B cell (primary cell): ENCODE measurements at regions not wholly inside any gene's neighbourhood (a gene's known extent, or its start where the extent isn't known, plus 50 kb on each side); places are given as distances from the start of the nearest gene placed in this dataset.

Source experiments
- EZH2 ChIP-seq: IDR thresholded peaks from 2 replicates; pipeline ENCODE4 v1.6.1; 2012; ENCODE audit warnings: borderline replicate concordance, low read depth, mild to moderate bottlenecking, moderate library complexity, low read length; ENCODE audit not compliant: insufficient read depth, poor library complexity, severe bottlenecking
- TF ChIP-seq, protein P1 (sequence below): fragments of 200-600 bp; IDR thresholded peaks from one replicate; pipeline ENCODE4 v1.8.0; 2022; ENCODE audit warnings: antibody characterized with exemption, mild to moderate bottlenecking

- TF ChIP-seq, protein P1, sequence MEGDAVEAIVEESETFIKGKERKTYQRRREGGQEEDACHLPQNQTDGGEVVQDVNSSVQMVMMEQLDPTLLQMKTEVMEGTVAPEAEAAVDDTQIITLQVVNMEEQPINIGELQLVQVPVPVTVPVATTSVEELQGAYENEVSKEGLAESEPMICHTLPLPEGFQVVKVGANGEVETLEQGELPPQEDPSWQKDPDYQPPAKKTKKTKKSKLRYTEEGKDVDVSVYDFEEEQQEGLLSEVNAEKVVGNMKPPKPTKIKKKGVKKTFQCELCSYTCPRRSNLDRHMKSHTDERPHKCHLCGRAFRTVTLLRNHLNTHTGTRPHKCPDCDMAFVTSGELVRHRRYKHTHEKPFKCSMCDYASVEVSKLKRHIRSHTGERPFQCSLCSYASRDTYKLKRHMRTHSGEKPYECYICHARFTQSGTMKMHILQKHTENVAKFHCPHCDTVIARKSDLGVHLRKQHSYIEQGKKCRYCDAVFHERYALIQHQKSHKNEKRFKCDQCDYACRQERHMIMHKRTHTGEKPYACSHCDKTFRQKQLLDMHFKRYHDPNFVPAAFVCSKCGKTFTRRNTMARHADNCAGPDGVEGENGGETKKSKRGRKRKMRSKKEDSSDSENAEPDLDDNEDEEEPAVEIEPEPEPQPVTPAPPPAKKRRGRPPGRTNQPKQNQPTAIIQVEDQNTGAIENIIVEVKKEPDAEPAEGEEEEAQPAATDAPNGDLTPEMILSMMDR: no peak
- TF ChIP-seq EZH2: no peak
These were observed 812.3 kb upstream of the ROBO1 start for GRCh38 chr3:80580146-80580545.
